ENCODE measurements at regions not wholly inside any gene's neighbourhood (a gene's known extent, or its start where the extent isn't known, plus 50 kb on each side); places are given as distances from the start of the nearest gene placed in this dataset.

DNA sequence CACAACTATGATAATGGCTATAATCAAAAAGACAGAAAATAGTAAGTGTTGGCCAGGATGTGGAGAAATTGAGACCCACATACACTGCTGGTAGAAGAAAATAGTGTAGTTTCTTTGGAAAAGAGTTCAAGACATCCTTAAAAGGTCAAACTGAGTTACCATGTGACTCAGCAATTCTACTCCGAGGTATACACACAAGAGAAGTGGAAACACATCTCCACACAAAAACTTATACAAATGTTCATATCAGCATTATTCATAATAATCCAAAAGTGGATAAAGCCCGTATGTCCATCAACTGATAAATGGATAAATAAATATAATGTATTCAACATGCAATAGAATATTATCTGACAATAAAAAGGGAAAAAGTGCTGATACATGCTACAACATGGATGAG, 532.2 kb downstream of the NR2F1-AS1 start:
- no peak for TF ChIP-seq EZH2 (IDR thresholded peaks at IDR 0.05; ENCODE audit: borderline replicate concordance, low read depth, low read length, severe bottlenecking)
- TF ChIP-seq, protein P1, sequence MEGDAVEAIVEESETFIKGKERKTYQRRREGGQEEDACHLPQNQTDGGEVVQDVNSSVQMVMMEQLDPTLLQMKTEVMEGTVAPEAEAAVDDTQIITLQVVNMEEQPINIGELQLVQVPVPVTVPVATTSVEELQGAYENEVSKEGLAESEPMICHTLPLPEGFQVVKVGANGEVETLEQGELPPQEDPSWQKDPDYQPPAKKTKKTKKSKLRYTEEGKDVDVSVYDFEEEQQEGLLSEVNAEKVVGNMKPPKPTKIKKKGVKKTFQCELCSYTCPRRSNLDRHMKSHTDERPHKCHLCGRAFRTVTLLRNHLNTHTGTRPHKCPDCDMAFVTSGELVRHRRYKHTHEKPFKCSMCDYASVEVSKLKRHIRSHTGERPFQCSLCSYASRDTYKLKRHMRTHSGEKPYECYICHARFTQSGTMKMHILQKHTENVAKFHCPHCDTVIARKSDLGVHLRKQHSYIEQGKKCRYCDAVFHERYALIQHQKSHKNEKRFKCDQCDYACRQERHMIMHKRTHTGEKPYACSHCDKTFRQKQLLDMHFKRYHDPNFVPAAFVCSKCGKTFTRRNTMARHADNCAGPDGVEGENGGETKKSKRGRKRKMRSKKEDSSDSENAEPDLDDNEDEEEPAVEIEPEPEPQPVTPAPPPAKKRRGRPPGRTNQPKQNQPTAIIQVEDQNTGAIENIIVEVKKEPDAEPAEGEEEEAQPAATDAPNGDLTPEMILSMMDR (IDR thresholded peaks at IDR 0.05; ENCODE audit: extremely low read depth in 1 of 2, insufficient read depth in 1 of 2, low read depth in 1 of 2, low read length in 2 of 2): no peak
- TF ChIP-seq POLR2AphosphoS5 (IDR thresholded peaks at IDR 0.05; ENCODE audit: insufficient read depth, low read depth, low read length): no peak
- TF ChIP-seq, protein P2, sequence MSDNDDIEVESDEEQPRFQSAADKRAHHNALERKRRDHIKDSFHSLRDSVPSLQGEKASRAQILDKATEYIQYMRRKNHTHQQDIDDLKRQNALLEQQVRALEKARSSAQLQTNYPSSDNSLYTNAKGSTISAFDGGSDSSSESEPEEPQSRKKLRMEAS (IDR thresholded peaks at IDR 0.05; ENCODE audit: insufficient read depth, insufficient read length): no peak

Data from endothelial cell of umbilical vein (primary cell).